WERI-Rb-1 (cell line): ENCODE measurements at regions not wholly inside any gene's neighbourhood (a gene's known extent, or its start where the extent isn't known, plus 50 kb on each side); places are given as distances from the start of the nearest gene placed in this dataset.

Source experiments
- DNase-seq: peaks from one replicate; pipeline ENCODE4 v3.0.0-alpha.2; 2020
- H3K27ac ChIP-seq: fragments of 250-450 bp; sonication (Bioruptor Pico); 2 replicates; pipeline ENCODE4 v1.5.1; 2020; ENCODE audit warnings: mild to moderate bottlenecking, moderate library complexity
- H3K27me3 ChIP-seq: fragments of 250-450 bp; sonication (Bioruptor Pico); 2 replicates; pipeline ENCODE4 v1.5.1; 2021; ENCODE audit warnings: mild to moderate bottlenecking, low read depth, moderate library complexity; ENCODE audit not compliant: insufficient read depth, severe bottlenecking
- H3K36me3 ChIP-seq: fragments of 250-450 bp; sonication (Bioruptor Pico); 2 replicates; pipeline ENCODE4 v1.5.1; 2020; ENCODE audit warnings: mild to moderate bottlenecking, moderate library complexity
- H3K4me3 ChIP-seq: 2 replicates; pipeline ENCODE4 v1.5.1; 2011; ENCODE audit warnings: low read depth, mild to moderate bottlenecking, control low read depth, low read length
- H3K9me3 ChIP-seq: fragments of 250-450 bp; sonication (Bioruptor Pico); 2 replicates; pipeline ENCODE4 v1.5.1; 2021; ENCODE audit warnings: mild to moderate bottlenecking, moderate library complexity; ENCODE audit not compliant: severe bottlenecking
- CTCF ChIP-seq: IDR thresholded peaks from 2 replicates; pipeline ENCODE4 v1.5.1; 2011; ENCODE audit warnings: low read depth, mild to moderate bottlenecking, control low read depth, inconsistent platforms, low read length

GRCh38 chr11:19460718-19461405 lies 220.1 kb upstream of the E2F8 start:
- Histone ChIP-seq H3K36me3 (no peaks in the 10 kb centered on the region), H3K4me3 (no peak overlapping the region), H3K27ac (no peak overlapping the region), H3K27me3 (peaks cover 13% of the 10 kb centered on the region), H3K9me3 (no peaks in the 10 kb centered on the region)
- DNase-seq = no peak
- TF ChIP-seq CTCF = no peak

- no peak for TF ChIP-seq CTCF
- H3K27ac ChIP-seq = no peak overlapping the region
- no peak for DNase-seq
- H3K36me3 ChIP-seq = no peaks in the 10 kb centered on the region
- H3K27me3 ChIP-seq = peaks cover 14% of the 10 kb centered on the region
- no peaks in the 10 kb centered on the region for H3K9me3 ChIP-seq
- no peak overlapping the region for H3K4me3 ChIP-seq
These were observed 218.5 kb upstream of the E2F8 start for GRCh38 chr11:19459240-19459639.

- Histone ChIP-seq H3K9me3 (no peaks in the 10 kb centered on the region), H3K27ac (no peak overlapping the region), H3K36me3 (no peaks in the 10 kb centered on the region), H3K27me3 (peaks cover 14% of the 10 kb centered on the region), H3K4me3 (no peak overlapping the region)
- no peak for DNase-seq
- TF ChIP-seq CTCF = no peak
These were observed 218.0 kb upstream of the E2F8 start for GRCh38 chr11:19458721-19459120.

- no peaks in the 10 kb centered on the region for H3K9me3 ChIP-seq
- TF ChIP-seq CTCF = no peak
- H3K27ac ChIP-seq = no peak overlapping the region
- H3K36me3 ChIP-seq = no peaks in the 10 kb centered on the region
- no peak for DNase-seq
- H3K4me3 ChIP-seq = no peak overlapping the region
- H3K27me3 ChIP-seq = peaks cover 14% of the 10 kb centered on the region
These were observed 217.5 kb upstream of the E2F8 start for GRCh38 chr11:19458231-19458630.

GRCh38 chr11:19455731-19456130 lies 215.0 kb upstream of the E2F8 start:
- no peak overlapping the region for H3K27ac ChIP-seq
- no peak for DNase-seq
- H3K36me3 ChIP-seq = no peaks in the 10 kb centered on the region
- TF ChIP-seq CTCF = no peak
- H3K9me3 ChIP-seq = no peaks in the 10 kb centered on the region
- no peak overlapping the region for H3K4me3 ChIP-seq
- H3K27me3 ChIP-seq = peaks cover 20% of the 10 kb centered on the region
